ENCODE measurements at regions not wholly inside any gene's neighbourhood (a gene's known extent, or its start where the extent isn't known, plus 50 kb on each side); places are given as distances from the start of the nearest gene placed in this dataset.
"Not testable (repeated sequence)": the region's sequence is repeated elsewhere in the genome, so short reads cannot be mapped to it uniquely, and the experiment has no call there.

DNA sequence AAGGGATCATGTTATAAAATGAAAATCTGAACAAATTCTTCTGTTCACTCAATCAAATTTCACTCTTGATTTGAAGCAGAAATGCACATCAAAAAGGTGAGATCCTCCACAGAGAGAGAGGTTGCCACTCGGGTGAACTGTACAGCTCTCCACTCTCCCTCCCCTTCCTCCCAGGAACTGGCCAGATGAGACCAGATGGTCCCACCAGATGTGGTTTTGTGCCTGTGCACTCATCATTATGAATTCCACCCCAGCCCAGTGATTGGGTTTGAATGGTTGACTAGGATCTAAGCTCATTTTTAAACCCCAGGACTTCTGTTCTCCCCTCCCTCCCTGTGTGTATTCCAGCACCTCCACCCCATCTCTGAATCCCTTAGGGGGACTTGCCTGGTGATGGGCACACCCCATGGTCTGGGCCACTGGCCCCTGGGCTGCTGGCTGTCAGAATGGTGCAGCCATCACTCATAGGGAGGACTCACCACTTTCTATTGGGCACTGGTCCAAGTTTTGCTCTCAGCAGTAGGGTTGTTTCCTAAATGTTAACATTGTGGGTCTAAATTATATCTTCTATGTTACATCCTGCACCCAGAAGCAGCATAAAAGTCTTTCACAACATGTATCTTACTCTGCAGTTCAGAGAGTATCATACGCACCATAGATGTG lies 393.1 kb downstream of the TNS3 start:
- DNase-seq, result peak; percentile 32

DNA sequence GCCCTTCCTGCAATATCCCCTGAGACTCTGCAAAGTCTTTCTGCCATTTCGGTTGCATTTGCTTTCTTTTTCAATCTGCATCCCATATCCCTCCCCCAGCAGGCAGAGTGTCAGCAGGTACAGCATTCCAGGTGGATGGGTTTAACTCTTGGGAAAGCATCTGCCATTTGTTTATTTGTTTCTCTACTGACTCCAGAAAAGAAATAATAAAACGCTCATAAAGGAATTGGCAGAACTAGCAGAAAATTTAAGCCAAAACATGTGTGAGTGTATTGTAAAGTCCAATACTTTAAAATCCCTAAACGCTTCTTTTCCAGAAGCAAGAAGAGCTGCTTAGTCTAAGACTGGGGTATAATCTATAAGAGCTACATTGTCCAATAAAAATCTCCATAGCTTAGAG lies 393.8 kb downstream of the TNS3 start:
- DNase-seq, result no peak

DNA sequence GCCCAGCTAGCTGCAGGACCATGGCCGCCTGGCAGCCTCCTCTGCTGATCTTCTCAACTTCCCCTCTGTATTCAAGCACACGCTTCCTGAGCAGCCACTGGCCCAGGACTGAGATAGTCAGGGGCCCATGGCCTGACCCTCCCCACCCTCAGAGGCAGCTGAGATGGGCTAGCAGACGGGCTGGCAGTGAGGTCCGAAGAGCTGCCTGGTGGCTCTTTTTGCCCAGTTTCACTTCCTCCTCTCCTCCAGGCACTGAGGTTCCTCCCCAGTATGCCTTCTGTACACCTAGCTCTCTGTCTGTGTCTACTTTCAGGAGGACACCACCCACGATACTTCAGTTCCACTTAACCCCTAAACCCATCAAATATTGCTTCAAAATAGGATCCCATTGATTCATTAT lies 395.6 kb downstream of the TNS3 start:
- no peak for DNase-seq

DNA sequence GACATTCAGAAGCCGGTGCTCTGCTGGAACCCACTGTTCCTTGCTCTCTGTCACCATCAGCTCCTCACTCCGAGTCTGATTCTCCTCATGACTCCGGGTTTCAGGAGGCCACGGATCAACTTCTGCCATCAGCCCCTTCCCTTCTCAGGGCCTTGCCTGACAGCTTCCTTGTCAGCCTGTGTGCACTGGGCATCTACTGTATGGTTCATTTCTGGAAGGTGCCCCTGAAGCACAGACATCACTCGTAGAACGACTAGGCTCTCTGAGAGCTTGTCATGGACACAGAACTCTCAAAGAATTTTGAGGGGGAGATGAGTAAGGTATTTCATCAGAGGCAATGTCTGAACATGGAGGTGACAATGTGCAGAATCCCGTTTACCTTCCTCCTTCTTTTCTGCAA lies 396.1 kb downstream of the TNS3 start:
- DNase-seq, result no peak

DNA sequence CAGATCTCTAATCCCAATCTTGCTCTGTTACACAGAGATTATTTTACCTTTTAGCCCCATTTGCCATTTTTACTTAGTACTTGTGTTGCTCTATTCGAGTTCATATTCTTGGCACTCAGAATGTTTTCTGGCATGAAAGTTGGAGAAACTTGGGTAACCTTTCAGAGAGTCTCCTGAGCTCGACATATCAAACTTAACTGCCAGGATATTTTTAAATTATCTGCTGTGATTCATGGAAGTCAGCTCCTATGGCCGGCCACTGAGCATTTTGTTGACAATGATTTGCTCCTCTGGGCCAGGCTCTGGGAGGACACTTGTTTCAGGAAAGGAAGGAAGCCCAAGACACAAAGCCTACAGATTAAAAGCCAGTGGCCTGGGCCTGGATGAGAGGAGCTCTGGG lies 396.7 kb downstream of the TNS3 start:
- no peak for DNase-seq

DNA sequence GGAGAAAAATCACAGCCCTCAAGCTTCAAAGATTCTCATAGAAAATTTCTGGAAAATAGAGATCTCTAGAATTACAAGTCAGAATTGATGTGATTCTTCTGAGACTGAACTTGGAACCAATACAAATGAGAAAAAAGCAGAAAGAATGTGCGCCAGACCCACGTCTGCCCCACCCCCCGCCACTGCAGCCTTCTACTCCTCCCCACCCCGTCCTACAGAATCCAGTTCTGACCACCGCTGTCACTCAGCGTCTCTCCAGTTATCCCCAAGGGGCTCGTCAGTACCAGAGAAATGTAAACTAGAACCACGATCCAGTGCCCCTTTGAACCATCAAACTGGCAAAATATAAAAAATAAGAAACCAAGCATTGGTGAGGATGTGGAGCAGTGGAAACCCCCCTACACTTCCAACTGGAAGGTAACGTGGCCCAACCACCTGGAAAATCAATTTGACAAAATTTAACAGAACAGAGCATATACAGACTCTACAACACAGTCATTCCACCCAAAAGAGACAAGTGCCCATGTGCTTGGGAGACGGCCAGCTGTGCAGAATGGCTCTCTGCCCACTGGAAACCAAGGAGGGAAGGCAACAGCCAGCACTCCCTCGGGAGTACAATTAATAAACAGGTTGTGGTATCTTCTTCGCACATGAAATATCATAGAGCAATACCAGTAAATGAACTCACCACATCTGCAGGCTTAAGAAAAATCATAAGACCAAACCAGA lies 397.9 kb downstream of the TNS3 start:
- no peak for DNase-seq

DNA sequence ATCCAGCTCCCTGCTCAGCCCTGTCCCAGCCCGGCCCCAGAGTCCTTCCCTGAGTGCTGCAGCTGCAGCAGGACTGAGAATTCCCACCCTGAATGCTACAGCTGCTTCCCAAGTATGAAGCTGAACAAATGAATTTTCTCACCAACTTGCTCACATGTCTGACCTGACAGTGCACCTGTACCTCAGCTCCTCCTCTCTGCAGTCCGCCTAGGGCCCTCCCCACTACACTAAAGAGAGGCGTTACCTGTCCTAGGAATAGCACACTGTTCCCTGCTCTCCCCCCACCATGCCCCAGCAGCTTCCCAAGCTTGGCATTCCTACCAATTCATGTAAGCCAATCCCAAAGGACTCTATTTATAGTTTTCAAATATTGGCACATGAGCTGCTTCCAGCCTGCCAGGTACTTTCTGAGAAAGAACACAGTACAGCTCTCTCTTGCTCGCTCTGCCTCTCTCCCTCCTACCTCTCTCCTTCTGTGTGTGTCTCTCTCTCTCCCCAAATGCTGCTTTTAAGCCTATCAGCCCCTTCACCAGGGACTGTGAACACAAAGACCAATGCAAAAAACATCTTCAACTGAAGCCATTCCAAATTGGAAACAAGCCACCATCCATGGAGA lies 400.1 kb downstream of the TNS3 start:
- no peak for DNase-seq

DNA sequence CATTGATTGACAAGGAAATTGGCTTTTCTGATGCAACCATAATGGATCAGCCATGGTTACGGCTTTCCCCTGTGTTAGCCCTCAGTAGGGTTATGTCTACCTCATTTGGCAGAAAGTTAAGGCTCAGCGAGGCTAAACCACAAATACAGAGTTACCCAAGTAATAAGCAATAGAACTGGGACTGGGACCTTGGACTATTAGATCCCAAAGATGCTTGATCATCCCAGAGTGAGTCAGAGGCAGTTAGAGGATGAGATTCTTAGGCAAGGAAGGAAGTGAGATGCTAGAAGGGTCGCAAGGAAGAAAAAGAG lies 401.4 kb downstream of the TNS3 start:
- DNase-seq, result no peak

DNA sequence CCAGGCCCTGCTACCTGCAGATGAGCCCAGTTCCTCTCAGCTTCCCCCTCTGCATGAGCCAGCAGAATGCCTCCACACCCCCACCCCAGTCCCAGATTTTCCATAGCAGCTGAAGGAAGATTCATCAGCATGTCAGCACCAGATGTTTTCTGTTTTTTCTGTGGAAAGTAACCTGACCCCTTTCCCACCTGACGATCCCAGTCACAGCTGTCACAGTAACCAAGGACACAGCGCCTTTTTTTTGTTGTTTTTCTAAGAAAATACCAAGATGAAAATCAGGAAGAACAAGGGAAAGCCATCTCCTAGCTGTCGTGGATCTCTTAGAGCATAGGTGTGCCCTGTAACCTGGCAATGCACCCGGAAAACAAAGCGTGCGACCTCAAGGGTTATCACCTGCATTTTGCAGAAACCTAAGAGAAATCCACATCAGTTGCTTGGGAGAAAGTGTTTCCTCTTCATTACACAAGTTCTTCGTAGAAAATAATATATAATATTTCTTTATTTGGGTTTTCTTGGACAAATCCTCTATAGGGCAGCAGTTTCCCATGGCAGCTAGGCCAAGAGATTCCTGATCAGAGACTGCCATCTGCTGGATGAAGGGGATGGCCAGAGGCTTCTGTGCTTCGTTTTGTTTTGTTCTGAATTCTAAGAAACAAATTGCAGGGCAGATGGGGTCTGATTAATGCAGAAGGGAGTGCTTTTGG lies 401.9 kb downstream of the TNS3 start:
- peak; percentile 74 for DNase-seq

DNA sequence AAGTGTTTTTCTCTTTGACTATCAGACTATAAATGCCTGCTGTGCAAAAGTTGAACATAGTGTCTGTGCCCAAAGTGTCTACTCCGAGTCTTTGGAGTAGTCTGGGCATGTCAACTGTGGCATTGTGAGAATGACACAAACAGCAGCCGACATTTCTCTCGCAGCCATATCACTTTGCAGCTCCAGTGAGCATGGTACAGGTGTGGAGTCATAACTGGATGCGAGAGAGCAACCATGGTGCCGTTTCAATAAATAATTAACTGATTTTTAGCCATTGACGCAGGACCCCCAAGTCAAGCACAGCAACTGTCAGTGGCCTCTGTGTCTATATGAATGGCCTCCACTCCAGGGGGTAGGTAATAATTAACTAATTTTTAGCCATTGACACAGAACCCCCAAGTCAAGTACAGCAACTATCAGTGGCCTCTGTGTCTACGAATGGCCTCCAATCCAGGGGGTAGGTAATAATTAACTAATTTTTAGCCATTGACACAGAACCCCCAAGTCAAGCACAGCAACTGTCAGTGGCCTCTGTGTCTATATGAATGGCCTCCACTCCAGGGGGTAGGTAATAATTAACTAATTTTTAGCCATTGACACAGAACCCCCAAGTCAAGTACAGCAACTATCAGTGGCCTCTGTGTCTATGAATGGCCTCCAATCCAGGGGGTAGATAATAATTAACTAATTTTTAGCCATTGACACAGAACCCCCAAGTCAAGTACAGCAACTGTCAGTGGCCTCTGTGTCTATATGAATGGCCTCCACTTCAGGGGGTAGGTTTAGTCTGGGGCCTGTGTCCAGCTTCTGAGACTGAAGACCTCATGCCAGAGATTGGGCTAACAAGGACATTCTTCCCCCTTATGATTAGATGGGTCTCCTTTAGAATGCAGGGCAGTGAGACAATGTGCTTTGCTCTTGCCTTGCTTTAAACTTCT lies 409.0 kb downstream of the TNS3 start:
- not testable (repeated sequence) for DNase-seq

DNA sequence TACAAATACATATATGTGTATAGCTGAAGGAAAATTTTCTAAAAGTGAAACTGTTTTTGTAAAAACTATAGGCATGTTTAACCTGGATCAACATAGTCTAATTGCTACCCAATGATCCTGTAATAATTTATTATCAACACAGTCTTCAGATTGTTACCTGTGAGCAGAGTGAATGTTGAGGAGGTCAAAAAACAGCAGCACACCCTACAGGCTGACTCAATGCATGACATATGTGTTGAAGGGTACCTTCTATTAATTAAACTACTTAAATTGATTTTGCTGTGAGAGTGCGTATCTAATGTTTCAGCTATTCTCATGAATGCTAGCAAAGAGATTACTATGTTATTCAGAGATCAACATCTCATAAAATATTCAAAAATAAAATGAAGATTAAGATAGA lies 411.4 kb downstream of the TNS3 start:
- no peak for DNase-seq

DNA sequence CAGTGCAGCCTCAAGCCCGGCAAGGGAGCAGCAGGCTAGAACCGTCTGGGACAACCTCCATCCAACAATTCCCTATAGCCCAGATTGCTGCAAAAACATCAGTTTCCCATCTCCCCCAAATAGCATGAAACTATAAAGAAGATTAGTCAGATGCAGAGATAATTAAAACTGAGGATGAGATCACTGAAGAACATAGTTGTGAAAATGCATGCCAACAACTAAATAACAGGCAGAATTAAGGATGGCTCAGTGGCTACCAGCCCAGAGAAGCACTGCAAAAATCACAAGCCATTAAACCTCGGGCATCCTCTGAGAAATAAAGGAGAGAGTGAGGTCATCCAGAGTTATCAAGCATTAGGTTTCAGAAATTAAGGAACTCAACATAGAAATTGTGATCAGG lies 427.1 kb downstream of the TNS3 start:
- no peak for DNase-seq

DNA sequence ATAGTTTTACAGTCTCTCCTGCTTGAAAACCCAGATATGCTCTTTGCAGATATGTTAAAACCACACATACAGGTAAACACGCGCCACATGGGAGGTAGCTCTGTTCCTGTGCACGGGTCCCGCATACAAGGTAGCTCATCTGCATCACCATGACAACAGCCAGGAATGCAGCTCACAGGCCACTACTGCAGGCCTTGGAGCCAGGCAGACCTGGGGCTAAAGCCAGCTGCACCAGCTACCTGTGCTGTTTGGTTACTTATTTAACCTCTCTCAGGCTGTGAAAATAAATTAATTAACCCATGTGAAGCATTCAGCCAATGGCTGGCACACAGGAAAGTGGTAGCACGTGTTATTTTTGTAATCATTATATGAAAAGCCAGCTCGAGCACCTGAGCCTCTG lies 428.3 kb downstream of the TNS3 start:
- no peak for DNase-seq

DNA sequence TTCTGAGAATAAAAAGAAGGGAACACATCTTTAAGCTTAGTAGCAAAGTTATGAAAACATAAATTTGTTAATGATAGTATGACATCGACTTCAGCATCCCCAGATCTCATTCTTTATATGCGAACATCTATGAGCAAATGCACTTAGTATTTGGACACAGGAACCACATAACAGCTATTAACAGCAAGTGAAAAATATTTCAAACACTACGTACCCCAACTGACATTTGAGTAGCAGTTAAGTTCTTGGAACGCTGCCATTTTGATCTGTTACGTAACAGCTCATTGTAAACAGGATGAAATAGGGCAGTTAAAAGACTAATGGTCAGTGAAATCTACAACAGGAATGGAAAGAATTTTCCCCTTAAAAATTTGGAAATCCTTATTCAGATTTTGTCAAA lies 428.9 kb downstream of the TNS3 start:
- DNase-seq, result no peak

DNA sequence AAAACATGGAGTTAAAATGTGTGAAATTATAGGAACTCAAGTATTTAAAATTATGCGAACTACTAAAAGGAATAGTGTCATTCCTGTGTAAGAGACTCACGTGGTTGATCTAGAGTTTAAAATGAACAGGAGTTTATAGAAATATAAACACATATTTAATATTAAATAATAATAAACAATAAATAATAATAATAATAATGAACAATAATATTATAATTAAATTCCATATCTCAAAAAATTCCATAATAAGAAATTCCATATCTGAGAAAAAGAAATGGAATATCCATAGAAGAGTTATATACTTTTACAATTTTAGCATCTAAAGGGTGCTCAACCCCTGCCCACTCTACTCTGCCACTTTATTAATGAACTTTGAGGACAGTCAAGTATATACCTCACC lies 429.6 kb downstream of the TNS3 start:
- DNase-seq, result no peak

DNA sequence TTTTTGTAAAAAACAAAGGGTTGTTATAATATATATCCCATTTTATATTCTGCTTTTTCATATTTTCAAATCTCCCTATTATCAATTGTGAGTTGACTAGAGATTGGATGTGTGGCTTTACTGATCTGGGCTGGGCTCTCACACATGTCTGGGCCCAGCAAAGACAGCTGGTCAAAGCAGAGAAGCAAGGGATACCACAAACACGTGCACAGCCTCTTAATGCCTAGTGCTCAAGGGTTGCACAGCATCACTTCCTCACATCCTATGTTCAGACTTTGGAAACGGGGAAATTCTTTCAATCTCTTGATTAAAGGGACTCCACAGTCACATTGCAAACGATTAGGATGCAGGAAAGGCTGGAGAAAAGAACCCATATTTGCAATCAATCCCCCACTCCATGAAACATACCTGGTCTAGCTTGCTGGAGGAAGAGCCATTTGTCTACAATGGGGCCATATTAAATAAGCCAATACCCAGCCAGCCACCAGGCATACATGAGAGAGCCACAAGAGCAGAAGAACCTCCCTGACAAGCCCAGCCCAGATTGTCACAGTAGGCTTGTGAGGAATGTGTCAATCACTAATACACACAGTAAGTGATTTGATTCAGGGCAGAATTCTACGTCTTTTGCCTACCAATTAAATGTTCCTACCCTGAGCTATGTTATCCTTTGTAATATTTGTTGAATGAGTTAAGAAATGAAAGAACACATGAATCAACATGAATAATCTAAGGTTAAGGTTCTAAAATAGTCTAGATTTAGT lies 431.2 kb downstream of the TNS3 start:
- no peak for DNase-seq

DNA sequence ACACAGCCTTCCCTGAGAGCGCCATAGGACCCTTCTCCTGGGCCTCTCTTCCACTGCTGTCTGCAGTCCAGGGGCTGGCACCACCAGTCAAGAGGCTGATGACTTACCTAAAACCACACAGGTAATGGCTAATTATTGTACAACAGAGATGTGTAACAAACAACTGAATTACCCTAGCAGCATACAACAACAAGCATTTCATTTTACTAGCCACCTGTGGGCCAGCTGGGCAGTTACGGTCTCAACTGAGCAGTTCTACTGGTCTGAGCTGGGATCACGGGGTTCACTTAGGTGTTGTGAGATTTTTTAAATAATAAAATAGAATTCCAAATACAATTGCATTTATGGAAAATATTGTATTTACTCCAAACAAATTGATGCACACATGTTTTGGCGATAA lies 431.9 kb downstream of the TNS3 start:
- DNase-seq, result no peak

DNA sequence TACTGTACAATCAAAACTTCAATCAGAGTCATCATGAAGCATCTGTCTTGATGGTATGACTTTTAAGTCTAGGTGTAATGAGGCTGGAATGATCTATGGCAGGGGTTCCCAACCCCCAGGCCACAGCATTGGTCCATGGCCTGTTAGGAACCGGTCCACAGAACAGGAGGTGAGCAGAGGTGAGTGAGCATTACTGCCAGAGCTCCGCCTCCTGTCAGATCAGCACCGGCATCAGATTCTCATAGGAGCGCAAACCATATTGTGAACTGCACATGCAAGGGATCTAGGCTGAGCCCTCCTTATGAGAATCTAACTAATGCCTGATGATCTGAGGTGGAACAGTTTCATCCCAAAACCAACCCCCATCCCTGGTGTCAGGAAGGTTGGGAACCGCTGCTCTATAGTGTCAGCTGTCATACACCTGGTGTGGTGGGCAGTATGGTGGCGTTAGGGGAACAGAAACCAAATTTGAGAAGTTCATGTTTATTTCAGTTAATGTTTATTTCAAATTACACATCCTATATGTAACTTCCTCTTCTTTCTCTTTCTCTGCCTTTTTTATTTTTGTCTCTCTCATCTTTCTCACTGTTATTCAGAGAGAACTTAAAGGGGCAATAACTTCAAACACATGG lies 432.6 kb downstream of the TNS3 start:
- DNase-seq, result peak; percentile 11

DNA sequence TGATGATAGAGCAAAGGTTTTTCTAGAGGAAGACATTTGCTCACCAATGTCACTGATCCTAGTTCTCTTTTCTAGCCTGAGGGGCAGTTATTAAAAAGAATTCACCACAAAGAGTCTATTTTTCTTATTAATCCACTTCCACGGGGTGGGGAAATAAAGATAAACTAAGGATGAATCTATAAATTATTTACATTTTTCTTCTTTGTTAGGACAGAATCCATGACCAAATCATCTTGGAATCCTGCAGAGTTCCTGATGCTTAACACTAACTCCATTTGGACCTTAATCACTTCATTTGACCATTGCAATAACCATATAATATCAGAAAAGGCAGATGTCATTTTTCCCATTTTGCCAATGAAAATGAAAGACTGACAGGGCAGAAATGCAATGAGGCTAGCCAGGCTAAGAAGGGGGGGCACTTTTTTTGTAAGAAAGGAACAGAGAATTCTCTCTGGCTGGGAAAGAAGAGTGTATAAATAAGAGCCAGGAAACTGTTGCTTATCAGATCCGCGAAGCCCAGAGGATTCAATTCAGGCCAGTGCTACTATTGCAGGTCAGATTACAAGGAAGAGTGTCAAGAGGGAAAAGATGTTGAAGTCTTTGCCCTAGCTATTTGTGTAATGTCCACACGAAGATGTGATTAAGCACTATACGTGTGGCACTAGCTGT lies 433.2 kb downstream of the TNS3 start:
- no peak for DNase-seq

DNA sequence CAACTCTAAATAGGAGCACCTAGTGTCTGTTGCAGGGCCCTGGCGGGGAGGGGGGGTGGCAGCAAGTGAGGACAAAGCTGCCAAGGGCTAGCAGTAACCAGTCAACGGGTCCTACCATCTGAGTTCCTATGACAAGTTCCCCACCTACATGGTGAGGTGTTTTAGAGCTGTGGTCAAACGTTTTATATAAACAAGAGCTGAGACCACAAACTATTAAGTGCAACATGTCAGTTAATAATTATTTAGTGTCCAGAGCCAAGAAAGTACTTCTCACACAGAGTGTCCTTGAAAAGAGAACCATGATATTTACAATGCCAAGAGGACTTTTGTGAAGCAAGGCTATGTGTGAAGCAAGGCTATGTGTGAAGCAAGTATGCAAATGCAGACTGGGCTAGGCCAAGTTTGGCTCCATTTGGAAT lies 434.7 kb downstream of the TNS3 start:
- DNase-seq, result no peak

DNA sequence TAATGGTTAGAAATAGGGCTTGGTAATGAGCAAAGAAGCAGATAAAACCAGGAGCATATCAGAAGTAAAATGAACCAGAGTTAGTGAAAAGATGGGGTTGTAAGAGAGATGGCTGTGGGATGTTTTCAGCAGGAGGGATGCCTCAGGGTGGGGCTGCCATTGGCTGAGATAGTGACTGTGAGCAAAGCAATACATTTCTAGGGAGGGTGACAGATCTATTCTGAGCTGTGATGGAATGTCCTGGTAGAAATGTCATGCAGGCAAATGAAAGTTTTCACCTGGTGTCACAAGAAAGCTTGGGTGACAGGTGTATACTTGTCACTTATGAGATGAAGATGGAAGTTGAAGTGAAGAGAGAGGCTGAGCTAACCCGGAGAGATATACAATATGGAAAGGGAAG lies 435.9 kb downstream of the TNS3 start:
- DNase-seq, result no peak

Data from retina (tissue), 1 donor.